GM12892 (cell line): ENCODE measurements at regions not wholly inside any gene's neighbourhood (a gene's known extent, or its start where the extent isn't known, plus 50 kb on each side); places are given as distances from the start of the nearest gene placed in this dataset.

Experiments
- POLR2A ChIP-seq: IDR thresholded peaks from 2 replicates; pipeline ENCODE4 v1.6.1; 2011; ENCODE audit warnings: low read depth, low read length, control low read depth
- POLR2AphosphoS5 ChIP-seq: IDR thresholded peaks from 2 replicates; pipeline ENCODE4 v1.6.1; 2011; ENCODE audit warnings: low read depth, low read length, control low read depth
- TAF1 ChIP-seq: IDR thresholded peaks from 2 replicates; pipeline ENCODE4 v1.6.1; 2011; ENCODE audit warnings: low read depth, mild to moderate bottlenecking, control low read depth, low read length, borderline replicate concordance

GRCh38 chr4:83993774-83994173 is 457.9 kb downstream of the GPAT3 start:
- TF ChIP-seq POLR2A (no peak), POLR2AphosphoS5 (no peak), TAF1 (no peak)
